Right kidney (tissue), 1 donor: ENCODE measurements at regions not wholly inside any gene's neighbourhood (a gene's known extent, or its start where the extent isn't known, plus 50 kb on each side); places are given as distances from the start of the nearest gene placed in this dataset.
"Not testable (repeated sequence)": the region's sequence is repeated elsewhere in the genome, so short reads cannot be mapped to it uniquely, and the experiment has no call there.

Source experiments
- DNase-seq: peaks from one replicate; pipeline ENCODE4 v3.0.0-alpha.2; 2016

- no peak for DNase-seq
Observed at GRCh38 chr18:1296237-1296636, 391.6 kb downstream of the ADCYAP1 start.

- no peak for DNase-seq
Observed at GRCh38 chr18:1302861-1303260, 398.2 kb downstream of the ADCYAP1 start.

GRCh38 chr18:1304392-1304992, 399.8 kb downstream of the ADCYAP1 start:
- DNase-seq = no peak

GRCh38 chr18:1306641-1307040, 402.0 kb downstream of the ADCYAP1 start:
- no peak for DNase-seq

- no peak for DNase-seq
Observed at GRCh38 chr18:1308686-1309085, 404.0 kb downstream of the ADCYAP1 start.

- DNase-seq = no peak
Observed at GRCh38 chr18:1311376-1311775, 406.7 kb downstream of the ADCYAP1 start.

GRCh38 chr18:1335345-1335744, 430.7 kb downstream of the ADCYAP1 start:
- DNase-seq = not testable (repeated sequence)

GRCh38 chr18:1350931-1351450, 446.3 kb downstream of the ADCYAP1 start:
- no peak for DNase-seq

- DNase-seq = no peak
Observed at GRCh38 chr18:1353025-1353424, 448.4 kb downstream of the ADCYAP1 start.

- no peak for DNase-seq
Observed at GRCh38 chr18:1357724-1358123, 453.1 kb downstream of the ADCYAP1 start.

GRCh38 chr18:1361936-1362335, 457.3 kb downstream of the ADCYAP1 start:
- DNase-seq = no peak

GRCh38 chr18:1370552-1370951, 465.9 kb downstream of the ADCYAP1 start:
- no peak for DNase-seq

GRCh38 chr18:1371724-1372123, 467.1 kb downstream of the ADCYAP1 start:
- no peak for DNase-seq

- DNase-seq = no peak
Observed at GRCh38 chr18:1383465-1383864, 478.8 kb downstream of the ADCYAP1 start.

- not testable (repeated sequence) for DNase-seq
Observed at GRCh38 chr18:1388468-1388867, 483.8 kb downstream of the ADCYAP1 start.

GRCh38 chr18:1392046-1392445, 487.4 kb downstream of the ADCYAP1 start:
- no peak for DNase-seq

GRCh38 chr18:1392865-1393734, 488.4 kb downstream of the ADCYAP1 start:
- no peak for DNase-seq

GRCh38 chr18:1393929-1394328, 489.3 kb downstream of the ADCYAP1 start:
- DNase-seq = no peak

GRCh38 chr18:1394426-1394825, 489.8 kb downstream of the ADCYAP1 start:
- no peak for DNase-seq

GRCh38 chr18:1394966-1395365, 490.3 kb downstream of the ADCYAP1 start:
- no peak for DNase-seq

- DNase-seq = no peak
Observed at GRCh38 chr18:1408376-1408775, 503.7 kb downstream of the ADCYAP1 start.

GRCh38 chr18:1412655-1413322, 508.1 kb downstream of the ADCYAP1 start:
- no peak for DNase-seq

- no peak for DNase-seq
Observed at GRCh38 chr18:1413323-1413675, 508.6 kb downstream of the ADCYAP1 start.
